Endothelial cell of umbilical vein (primary cell): ENCODE measurements at regions not wholly inside any gene's neighbourhood (a gene's known extent, or its start where the extent isn't known, plus 50 kb on each side); places are given as distances from the start of the nearest gene placed in this dataset.
"Not testable (repeated sequence)": the region's sequence is repeated elsewhere in the genome, so short reads cannot be mapped to it uniquely, and the experiment has no call there.

Experiments
- BruUV-seq: library from RNA; stranded (reverse); fragments of 400-500 nt; replicated peaks from 2 replicates; lab custom pipeline; 2021; lab: Mats Ljungman, UMichigan
- CTCF ChIA-PET: fragments of 300-600, 350-600 bp; sonication (Branson Sonifier 250); formaldehyde crosslinking; loops from one replicate; lab custom pipeline; 2021; ENCODE audit warnings: antibody characterized with exemption, inconsistent platforms; lab: Charles Lee
- POLR2A ChIA-PET: fragments of 300-600, 350-600 bp; sonication (Branson Sonifier 250); formaldehyde crosslinking; loops from one replicate; lab custom pipeline; 2021; ENCODE audit warnings: antibody characterized with exemption, inconsistent platforms; lab: Charles Lee
- DNase-seq: peaks from one replicate; pipeline ENCODE4 v3.0.0-alpha.2; 2011; ENCODE audit warnings: low read depth, low spot score
- FAIRE-seq: peaks from 2 replicates; lab custom pipeline; 2011; peaks lifted over from hg19 to GRCh38; lab: Jason Lieb, UNC
- H2AFZ ChIP-seq: 2 replicates; pipeline ENCODE4 v1.6.0; 2012; ENCODE audit warnings: low read depth, low read length, control low read depth, inconsistent platforms
- H3K27ac ChIP-seq: 2 replicates; pipeline ENCODE4 v1.5.1; 2011; ENCODE audit warnings: low read depth, mild to moderate bottlenecking, control low read depth, low read length, moderate library complexity; ENCODE audit not compliant: insufficient read depth
- H3K27me3 ChIP-seq, 2 experiments: 2 replicates each; pipeline versions ENCODE4 v1.6.0 to v1.6.1; 2011; ENCODE audit warnings: low read length in 2 of 2, mixed read lengths in 1 of 2; ENCODE audit not compliant: control insufficient read depth in 2 of 2, insufficient read depth in 2 of 2
- H3K36me3 ChIP-seq, 2 experiments: 2 replicates in 1 of 2; 3 replicates in 1 of 2; pipeline ENCODE4 v1.5.1; 2011; ENCODE audit warnings: low read length in 2 of 2, mild to moderate bottlenecking in 1 of 2, moderate library complexity in 1 of 2; ENCODE audit not compliant: control insufficient read depth in 2 of 2, insufficient read depth in 2 of 2; ENCODE audit errors: extremely low read depth in 1 of 2
- H3K4me1 ChIP-seq: 3 replicates; pipeline ENCODE4 v1.5.1; 2011; ENCODE audit warnings: mild to moderate bottlenecking, low read length; ENCODE audit not compliant: control insufficient read depth, insufficient read depth; ENCODE audit errors: extremely low read depth
- H3K4me2 ChIP-seq: 2 replicates; pipeline ENCODE4 v1.6.1; 2011; ENCODE audit warnings: low read length, control low read depth, mixed read lengths; ENCODE audit not compliant: insufficient read depth
- H3K4me3 ChIP-seq, 3 experiments: fragments of 200-600 bp in 1 of 3; sonication (generic), shearing (Covaris generic) in 1 of 3; replicated peaks in 1 of 3; 2 replicates each; pipeline ENCODE4 v1.5.1; 2011 to 2016; ENCODE audit warnings: control low read depth in 3 of 3, low read length in 3 of 3, mild to moderate bottlenecking in 2 of 3, inconsistent platforms in 1 of 3, low read depth in 1 of 3, moderate library complexity in 1 of 3; ENCODE audit not compliant: insufficient read depth in 1 of 3
- H3K79me2 ChIP-seq: 2 replicates; pipeline ENCODE4 v1.6.0; 2012; ENCODE audit warnings: low read length, inconsistent platforms; ENCODE audit not compliant: control insufficient read depth, insufficient read depth
- H3K9ac ChIP-seq: replicated peaks from 2 replicates; pipeline ENCODE3; 2011; ENCODE audit warnings: low read length, control low read depth; ENCODE audit not compliant: insufficient read depth; ENCODE audit errors: extremely low read depth
- H3K9me1 ChIP-seq: replicated peaks from 3 replicates; pipeline ENCODE4 v1.6.0; 2011; ENCODE audit warnings: mild to moderate bottlenecking, low read length; ENCODE audit not compliant: control insufficient read depth, insufficient read depth; ENCODE audit errors: extremely low read depth
- H3K9me3 ChIP-seq: replicated peaks from 2 replicates; pipeline ENCODE4 v1.5.1; 2012; ENCODE audit warnings: low read length, inconsistent platforms; ENCODE audit not compliant: control insufficient read depth, insufficient read depth
- H4K20me1 ChIP-seq: replicated peaks from 2 replicates; pipeline ENCODE3; 2011; ENCODE audit warnings: mild to moderate bottlenecking, low read length; ENCODE audit not compliant: control insufficient read depth, insufficient read depth; ENCODE audit errors: extremely low read depth
- CTCF ChIP-seq, 2 donors: IDR thresholded peaks; 1 replicate in 1 of 2; 2 replicates in 1 of 2; pipeline ENCODE4 v1.5.1; 2011; ENCODE audit warnings: low read length in 2 of 2, mild to moderate bottlenecking in 2 of 2, moderate library complexity in 2 of 2, control low read depth in 1 of 2, inconsistent platforms in 1 of 2, low read depth in 1 of 2; ENCODE audit not compliant: insufficient read depth in 1 of 2; ENCODE audit errors: extremely low read depth in 1 of 2
- EZH2 ChIP-seq: IDR thresholded peaks from 2 replicates; pipeline ENCODE4 v1.6.1; 2012; ENCODE audit warnings: borderline replicate concordance, low read depth, mild to moderate bottlenecking, moderate library complexity, low read length, inconsistent platforms; ENCODE audit not compliant: severe bottlenecking
- FOS ChIP-seq: IDR thresholded peaks from 2 replicates; pipeline ENCODE4 v1.6.1; 2011; ENCODE audit warnings: mild to moderate bottlenecking, low read length, moderate library complexity, borderline replicate concordance; ENCODE audit not compliant: insufficient read depth
- GATA2 ChIP-seq: IDR thresholded peaks from 2 replicates; pipeline ENCODE4 v1.7.0; 2011; ENCODE audit warnings: low read depth, mild to moderate bottlenecking, moderate library complexity, mixed read lengths, low read length; ENCODE audit not compliant: insufficient read length, insufficient read depth
- JUN ChIP-seq: IDR thresholded peaks from 2 replicates; pipeline ENCODE4 v1.6.1; 2011; ENCODE audit warnings: borderline replicate concordance, low read depth; ENCODE audit not compliant: insufficient read length, insufficient read depth
- MYC ChIP-seq: IDR thresholded peaks from one replicate; pipeline ENCODE4 v1.6.1; 2011; ENCODE audit warnings: mild to moderate bottlenecking, low read depth, low read length
- POLR2A ChIP-seq: IDR thresholded peaks from 2 replicates; pipeline ENCODE4 v1.6.1; 2012; ENCODE audit warnings: low read depth, mild to moderate bottlenecking, control low read depth, low read length
- POLR2AphosphoS5 ChIP-seq: IDR thresholded peaks from 2 replicates; pipeline ENCODE4 v1.6.1; 2012; ENCODE audit warnings: low read depth, mild to moderate bottlenecking, control low read depth, low read length, moderate library complexity; ENCODE audit not compliant: insufficient read depth
- dilution Hi-C: fragments of 300-500 bp; cut with MboI; formaldehyde crosslinking; loops from one replicate; pipeline ENCODE4 v1.15.0; 2019; ENCODE audit warnings: low sequenced_read_pairs; ENCODE audit not compliant: extremely low pct_ligation_motif_present
- intact Hi-C: fragments of 100-400 bp; cut with micrococcal nuclease; formaldehyde crosslinking; loops from one replicate; pipeline ENCODE4 v1.10.0; 2022
- TF ChIP-seq, protein P1 (sequence below): IDR thresholded peaks from 2 replicates; pipeline ENCODE4 v1.6.1; 2011; ENCODE audit not compliant: insufficient read depth, insufficient read length

DNA sequence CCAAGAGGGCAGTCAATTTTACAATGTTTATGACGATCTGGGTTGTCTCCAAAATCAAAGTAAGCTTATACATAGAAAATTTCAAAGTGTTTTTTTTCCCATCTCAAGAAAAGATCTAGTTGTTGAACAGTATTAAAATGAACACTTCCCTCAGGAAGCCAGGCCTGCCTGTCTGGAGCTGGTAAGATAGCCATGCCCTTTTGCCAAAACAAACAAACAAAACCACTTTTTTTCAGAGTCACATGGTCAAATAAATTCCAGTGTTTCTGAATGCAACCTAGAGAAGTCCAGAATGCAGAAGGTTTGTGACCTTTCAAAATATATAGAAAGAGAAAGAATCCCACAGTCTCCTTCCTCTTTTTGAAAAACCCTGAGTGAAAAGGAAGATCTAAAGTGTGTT is 178.6 kb upstream of the TSPY4 start:
- BruUV-seq: no TSS peak
- Histone ChIP-seq H3K9me1 (no peaks in the 10 kb centered on the region), H3K9ac (no peak overlapping the region), H3K27ac (no peak overlapping the region), H3K79me2 (no peaks in the 10 kb centered on the region), H3K36me3 (no peaks in the 10 kb centered on the region), H2AFZ (no peak overlapping the region), H4K20me1 (no peaks in the 10 kb centered on the region), H3K4me3 (no peak overlapping the region), H3K4me1 (no peaks in the 10 kb centered on the region), H3K4me2 (no peak overlapping the region), H3K27me3 (no peaks in the 10 kb centered on the region), H3K9me3 (no peaks in the 10 kb centered on the region)
- CTCF ChIA-PET: no interaction called here
- dilution Hi-C loops: no loop called here
- DNase-seq (no peak), FAIRE-seq (no peak)
- POLR2A ChIA-PET: no interaction called here
- TF ChIP-seq POLR2A (no peak), MYC (no peak), EZH2 (no peak), JUN (no peak), GATA2 (no peak), CTCF (IDR thresholded peaks at IDR 0.05; ENCODE audit: extremely low read depth in 1 of 2, insufficient read depth in 1 of 2, low read depth in 1 of 2, low read length in 2 of 2) (no peak), FOS (no peak), POLR2AphosphoS5 (no peak)
- TF ChIP-seq, protein P1, sequence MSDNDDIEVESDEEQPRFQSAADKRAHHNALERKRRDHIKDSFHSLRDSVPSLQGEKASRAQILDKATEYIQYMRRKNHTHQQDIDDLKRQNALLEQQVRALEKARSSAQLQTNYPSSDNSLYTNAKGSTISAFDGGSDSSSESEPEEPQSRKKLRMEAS: no peak
- intact Hi-C loops: no loop called here

DNA sequence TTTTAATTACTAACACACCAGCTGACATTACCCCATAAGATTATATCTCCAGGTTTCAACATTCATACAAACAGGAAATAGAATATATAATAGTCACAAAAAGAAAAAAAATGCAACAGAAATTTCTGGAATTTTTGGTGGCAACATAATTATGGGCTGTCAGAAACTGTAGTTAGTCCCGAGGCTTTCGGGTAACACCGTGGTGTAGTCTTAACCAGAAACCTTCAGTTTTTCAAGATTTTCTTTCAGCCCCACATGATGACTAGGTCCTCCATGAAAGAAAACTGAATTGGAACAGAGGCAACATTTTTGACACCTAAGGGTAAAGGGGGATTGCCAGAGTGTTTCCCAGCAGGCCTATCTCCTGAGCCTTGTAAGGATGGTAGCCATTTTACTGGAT is 176.9 kb upstream of the TSPY4 start:
- CTCF ChIA-PET: not testable (repeated sequence)

GRCh38 chrY:9160976-9161375 is 176.3 kb upstream of the TSPY4 start:
- H3K36me3 ChIP-seq, H3K9ac ChIP-seq, H3K27me3 ChIP-seq, H3K4me3 ChIP-seq, CTCF ChIA-PET, H3K9me3 ChIP-seq, H3K9me1 ChIP-seq, POLR2A ChIA-PET, dilution Hi-C loops, H3K27ac ChIP-seq, intact Hi-C loops, DNase-seq, FAIRE-seq, H3K4me1 ChIP-seq, H2AFZ ChIP-seq, H4K20me1 ChIP-seq, H3K4me2 ChIP-seq, H3K79me2 ChIP-seq, BruUV-seq: not testable (repeated sequence)

More for the DNA sequence above, 176.9 kb upstream of the TSPY4 start:
- H4K20me1 ChIP-seq, H3K79me2 ChIP-seq, intact Hi-C loops, H3K27me3 ChIP-seq, dilution Hi-C loops, DNase-seq, POLR2A ChIA-PET, H3K4me3 ChIP-seq, H3K4me1 ChIP-seq, BruUV-seq, H3K9ac ChIP-seq, FAIRE-seq, H3K4me2 ChIP-seq, H3K9me3 ChIP-seq, H3K9me1 ChIP-seq, H2AFZ ChIP-seq, H3K36me3 ChIP-seq, H3K27ac ChIP-seq: not testable (repeated sequence)
